Smooth muscle cell of the brain vasculature (primary cell): ENCODE measurements at regions not wholly inside any gene's neighbourhood (a gene's known extent, or its start where the extent isn't known, plus 50 kb on each side); places are given as distances from the start of the nearest gene placed in this dataset.
A peak's percentile ranks its signal among the peaks of the same experiment; 100 is the strongest.
"Not testable (repeated sequence)": the region's sequence is repeated elsewhere in the genome, so short reads cannot be mapped to it uniquely, and the experiment has no call there.

Experiments used
- DNase-seq: peaks from one replicate; pipeline ENCODE4 v3.0.0-alpha.2; 2012; ENCODE audit warnings: low read depth, low spot score

- DNase-seq: no peak
Observed at GRCh38 chr20:1845163-1845523, 50.1 kb upstream of the SIRPA start.

DNA sequence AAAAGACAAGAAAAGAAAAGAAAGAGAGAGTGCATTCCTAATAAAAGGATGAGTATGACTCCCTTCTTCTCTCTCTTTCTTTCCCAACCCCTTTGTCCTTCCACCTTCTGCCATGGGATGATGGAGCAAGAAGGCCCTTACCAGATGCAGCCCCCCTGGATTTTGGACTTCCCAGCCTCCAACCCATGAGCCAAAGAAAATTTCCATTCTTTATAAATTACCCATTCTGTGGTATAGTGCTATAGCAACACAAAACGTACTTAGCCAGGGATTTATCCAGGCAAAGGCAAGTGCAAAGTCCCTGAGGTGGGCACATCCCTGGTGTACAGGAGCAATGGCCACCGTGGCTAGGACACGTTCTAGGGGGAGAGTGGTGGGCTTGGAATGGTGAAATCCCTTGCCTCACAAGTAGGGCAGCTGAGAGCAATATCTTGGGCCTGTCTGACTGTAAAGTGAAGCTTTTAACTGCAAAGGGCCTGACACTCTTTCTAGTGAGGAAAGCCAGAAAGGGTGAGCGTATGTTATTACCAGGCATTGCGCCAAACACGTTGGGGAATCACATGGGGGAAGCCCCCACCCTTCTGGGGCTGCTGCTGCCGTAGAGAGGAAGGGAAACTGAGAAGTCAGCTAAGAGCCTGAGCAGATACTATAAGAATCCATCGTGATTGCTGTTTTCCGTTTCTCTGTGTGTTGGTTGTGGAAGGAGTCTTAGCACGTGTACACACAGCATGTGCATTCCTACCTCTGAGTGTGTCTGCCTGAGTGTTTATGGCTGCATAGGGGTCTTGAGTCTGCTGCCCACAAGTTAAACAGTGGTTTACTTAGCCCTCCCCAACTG is 50.7 kb upstream of the SIRPA start:
- no peak for DNase-seq

- DNase-seq: no peak
Observed at GRCh38 chr20:1842281-1842680, 52.9 kb upstream of the SIRPA start.

GRCh38 chr20:1841554-1842140 is 53.6 kb upstream of the SIRPA start:
- no peak for DNase-seq

- DNase-seq: no peak
Observed at GRCh38 chr20:1840817-1841553, 54.2 kb upstream of the SIRPA start.

- DNase-seq: not testable (repeated sequence)
Observed at GRCh38 chr20:1839376-1840317, 55.6 kb upstream of the SIRPA start.

- no peak for DNase-seq
Observed at GRCh38 chr20:1838556-1839279, 56.5 kb upstream of the SIRPA start.

- no peak for DNase-seq
Observed at GRCh38 chr20:1835186-1836035, 59.8 kb upstream of the SIRPA start.

GRCh38 chr20:1833728-1834726 is 61.2 kb upstream of the SIRPA start:
- no peak for DNase-seq

DNA sequence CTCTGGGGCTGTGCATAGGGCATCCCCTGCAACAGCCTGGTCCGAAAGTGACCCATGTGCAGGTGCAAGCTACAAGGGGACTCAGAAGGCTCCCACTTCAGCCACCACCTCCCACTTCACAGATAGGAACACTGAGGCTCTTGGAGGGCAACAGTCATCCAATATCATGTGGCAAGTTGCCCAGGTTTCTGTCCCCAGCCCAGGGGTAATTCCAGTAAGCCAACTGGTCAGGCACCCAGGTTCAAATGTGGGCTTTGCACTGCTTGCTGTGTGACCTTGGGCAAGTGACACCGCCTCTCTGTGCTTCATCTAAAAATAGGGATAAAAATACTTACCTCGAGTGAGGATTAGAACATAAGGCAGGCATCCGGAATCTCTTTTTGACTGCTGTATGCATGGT is 62.0 kb upstream of the SIRPA start:
- DNase-seq: no peak

DNA sequence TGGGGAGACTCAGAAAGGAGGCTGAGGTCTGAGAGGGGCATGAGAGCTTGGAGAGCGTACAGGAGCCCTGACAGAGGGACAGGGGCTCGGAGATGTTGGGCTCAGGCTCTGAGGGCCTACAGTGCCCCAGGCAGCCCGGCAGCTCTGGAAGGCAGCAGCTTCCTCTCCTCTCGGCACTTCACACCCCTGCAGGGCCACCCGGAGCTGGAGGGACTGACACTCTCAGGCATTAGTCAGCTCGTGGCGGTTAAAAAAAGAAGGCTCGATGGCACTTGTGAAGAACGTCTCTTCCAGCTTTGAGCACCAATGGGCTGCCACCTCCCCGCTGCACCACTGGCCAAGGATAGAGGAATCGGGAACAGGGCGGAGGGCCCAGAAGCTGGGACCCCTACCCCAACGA is 62.6 kb upstream of the SIRPA start:
- no peak for DNase-seq

DNA sequence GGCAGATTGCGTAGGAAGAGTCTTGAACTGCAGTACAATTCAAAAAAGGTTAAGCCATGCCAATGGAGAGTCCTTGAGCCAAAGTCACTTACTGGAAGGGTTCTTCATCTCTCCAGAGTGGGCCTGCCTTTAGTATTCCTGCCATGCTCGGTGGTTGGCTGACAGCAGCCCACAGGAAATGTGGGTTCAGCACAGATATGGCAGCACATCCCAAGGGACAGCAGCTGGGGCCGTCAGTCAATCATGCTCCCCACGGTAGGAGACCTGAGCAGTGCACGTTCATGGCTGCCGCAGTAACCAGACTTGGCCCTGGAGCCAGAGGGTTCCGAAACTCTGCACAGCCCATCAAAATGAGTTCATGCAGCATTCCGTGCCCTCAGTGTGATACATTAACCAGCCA is 63.6 kb upstream of the SIRPA start:
- DNase-seq: no peak

DNA sequence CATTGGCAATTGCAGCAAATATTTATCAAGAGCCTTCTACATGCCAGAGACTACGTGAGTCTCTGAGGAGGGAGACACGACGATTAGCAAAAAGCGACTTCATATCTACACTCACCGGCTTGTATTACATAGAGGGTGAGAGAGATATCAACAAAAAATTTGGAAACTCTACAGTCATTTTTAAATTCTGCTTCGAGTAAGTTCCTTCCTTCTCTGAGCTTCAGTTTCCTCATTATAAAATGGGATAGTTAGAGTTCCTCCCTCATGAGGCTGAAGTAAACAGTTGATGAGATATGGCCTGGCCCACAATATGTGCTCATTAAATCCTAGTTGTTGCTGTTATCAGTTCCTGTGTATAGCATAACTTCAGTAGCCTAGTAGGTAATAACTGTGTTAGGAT is 64.1 kb upstream of the SIRPA start:
- DNase-seq: no peak

DNA sequence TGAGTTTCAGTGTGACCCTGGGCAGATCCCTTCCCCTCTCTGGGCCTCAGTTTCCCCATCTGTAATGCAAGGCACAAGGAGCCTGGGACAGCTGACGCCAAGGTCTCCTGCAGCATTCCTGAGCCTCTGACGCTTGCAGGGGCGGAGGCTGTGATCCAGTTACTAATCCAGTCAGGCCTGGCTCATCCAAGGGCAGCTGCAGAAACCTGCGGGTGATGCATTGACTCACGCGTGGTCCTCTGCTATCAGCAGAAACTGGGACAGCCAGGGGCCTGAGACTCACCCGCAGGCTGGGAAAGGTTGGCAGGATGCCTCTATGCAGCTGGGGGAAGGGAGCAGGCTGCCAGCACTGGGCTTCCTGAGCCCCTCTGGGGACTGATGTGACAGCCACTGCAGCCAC is 65.0 kb upstream of the SIRPA start:
- peak; percentile 56 for DNase-seq

DNA sequence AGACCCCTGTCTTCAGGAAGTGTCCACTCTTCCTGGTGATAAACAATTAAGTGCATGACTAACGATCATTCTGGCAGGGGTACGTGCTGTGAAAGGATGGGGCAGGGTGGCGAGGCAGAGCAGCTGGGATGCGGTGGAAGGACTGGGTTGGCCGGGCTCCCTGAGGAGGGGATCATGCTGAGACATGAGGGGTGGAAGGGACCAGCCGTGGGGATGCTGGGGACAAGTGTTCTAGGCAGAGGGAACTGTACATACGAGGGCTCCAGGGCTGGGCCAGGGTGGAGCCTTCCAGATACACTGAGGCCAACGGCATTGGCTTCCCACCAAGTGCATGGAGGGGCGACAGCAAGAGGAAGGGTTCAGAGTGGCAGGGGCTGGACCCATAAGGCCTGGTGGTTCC is 65.7 kb upstream of the SIRPA start:
- DNase-seq: no peak

DNA sequence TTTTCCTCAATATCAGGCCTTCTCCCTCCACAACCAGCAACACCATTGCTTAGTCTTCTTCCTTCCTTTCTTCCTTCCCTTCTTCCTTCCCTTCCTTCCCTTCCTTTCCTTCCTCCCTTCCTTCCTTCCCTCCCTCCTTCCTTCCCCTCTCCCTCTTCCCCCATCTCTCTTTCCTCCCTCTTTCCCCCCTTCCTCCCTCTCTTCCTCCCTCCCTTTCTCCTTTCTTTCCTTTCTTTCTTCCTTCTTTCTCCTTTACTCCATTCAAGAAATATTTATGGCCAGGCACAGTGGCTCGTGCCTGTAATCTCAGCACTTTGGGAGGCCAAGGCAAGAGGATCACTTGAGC is 66.4 kb upstream of the SIRPA start:
- DNase-seq: no peak

DNA sequence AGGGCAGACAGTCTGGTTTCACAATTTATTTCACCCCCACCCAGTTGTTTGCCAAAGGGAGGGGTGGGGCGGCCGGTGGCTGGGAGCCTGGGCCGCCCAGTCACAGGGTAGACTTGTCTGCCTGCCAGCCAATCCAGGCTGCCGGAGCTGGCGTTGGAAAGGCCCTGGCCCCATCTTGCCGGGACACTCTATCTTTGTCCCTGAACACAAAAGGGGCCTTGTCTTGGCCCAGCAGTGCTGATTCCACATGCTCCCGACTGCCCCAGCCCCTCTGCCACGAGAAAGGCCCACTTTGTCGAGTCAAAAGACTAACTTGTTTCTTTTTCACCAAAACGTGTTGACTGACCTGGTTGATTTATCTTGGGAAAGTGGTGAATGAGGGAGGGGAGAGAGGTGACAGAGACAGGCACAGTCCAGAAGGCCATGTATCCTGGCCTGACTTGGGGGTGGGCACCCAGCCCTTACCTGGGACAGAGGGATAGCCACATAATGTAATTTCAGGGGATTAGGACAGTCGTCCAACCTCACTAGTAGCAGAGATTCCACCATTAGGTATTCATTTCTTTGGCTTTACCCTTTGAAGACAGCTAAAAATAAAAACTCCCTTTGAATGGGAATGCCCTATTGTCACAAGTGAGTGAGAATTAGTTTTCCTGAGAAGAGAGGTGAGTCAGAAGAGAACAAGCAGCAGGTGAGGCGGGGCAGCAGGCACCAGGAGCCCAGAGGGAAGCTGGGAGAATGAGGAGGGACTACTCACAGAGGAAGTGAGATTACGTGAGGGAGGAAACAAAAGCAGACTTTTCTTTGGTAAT is 67.0 kb upstream of the SIRPA start:
- no peak for DNase-seq

DNA sequence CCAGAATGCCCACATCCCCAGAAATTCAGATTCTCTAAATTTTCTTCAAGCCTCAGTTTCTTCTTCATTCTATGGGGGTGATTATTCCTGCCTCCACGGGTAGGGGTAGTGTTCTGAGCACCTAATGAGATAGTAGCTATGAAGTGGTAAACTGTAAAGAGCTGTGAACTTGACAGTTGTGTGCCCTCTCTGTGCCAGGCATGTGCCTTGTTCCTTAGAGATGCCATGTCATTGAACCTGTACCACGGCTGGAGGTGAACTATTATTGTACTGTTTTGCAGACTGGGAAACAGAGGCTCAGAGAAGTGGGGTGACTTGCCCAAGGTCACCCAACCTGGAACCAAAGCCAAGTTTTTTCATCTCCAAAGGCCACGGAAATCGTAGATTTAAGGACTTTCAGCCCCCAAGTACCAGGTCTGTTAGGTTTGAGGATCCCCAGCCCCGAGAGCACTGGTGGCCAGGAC is 67.7 kb upstream of the SIRPA start:
- no peak for DNase-seq
